ENCODE measurements at regions not wholly inside any gene's neighbourhood (a gene's known extent, or its start where the extent isn't known, plus 50 kb on each side); places are given as distances from the start of the nearest gene placed in this dataset.

DNA sequence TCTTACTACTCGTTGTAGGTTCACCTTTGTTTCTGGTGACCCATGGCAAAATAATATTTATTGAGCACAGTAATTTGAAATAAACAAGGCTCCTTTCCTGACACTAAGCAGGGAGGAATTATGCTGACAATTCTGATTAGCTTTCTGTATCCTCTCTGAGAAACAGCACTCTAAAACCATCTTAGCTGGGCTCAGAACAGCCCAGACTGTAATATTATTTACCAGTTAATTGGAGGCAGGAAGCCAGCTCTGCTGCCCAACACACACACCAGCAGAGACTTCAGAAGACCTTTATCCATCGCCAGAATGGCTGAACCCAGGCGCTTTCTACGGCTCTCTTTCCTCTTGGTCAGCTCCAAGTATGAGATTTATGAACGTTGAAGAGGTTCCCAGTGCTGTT is 77.6 kb upstream of the FMN2 start:
- Histone ChIP-seq H3K4me1 (no peaks in the 10 kb centered on the region), H3K4me3 (no peak overlapping the region), H4K20me1 (ENCODE audit: low read depth) (no peaks in the 10 kb centered on the region), H2AFZ (replicated peaks) (no peak overlapping the region), H3K9ac (no peak overlapping the region), H3K4me2 (no peak overlapping the region), H3K79me2 (ENCODE audit: low read depth) (no peaks in the 10 kb centered on the region), H3K9me3 (ENCODE audit: low read depth) (peaks cover 6% of the 10 kb centered on the region), H3K36me3 (no peaks in the 10 kb centered on the region), H3F3A (ENCODE audit: low read depth) (no peaks in the 10 kb centered on the region), H3K27me3 (no peaks in the 10 kb centered on the region), H3K27ac (no peak overlapping the region)
- TF ChIP-seq, protein P1, sequence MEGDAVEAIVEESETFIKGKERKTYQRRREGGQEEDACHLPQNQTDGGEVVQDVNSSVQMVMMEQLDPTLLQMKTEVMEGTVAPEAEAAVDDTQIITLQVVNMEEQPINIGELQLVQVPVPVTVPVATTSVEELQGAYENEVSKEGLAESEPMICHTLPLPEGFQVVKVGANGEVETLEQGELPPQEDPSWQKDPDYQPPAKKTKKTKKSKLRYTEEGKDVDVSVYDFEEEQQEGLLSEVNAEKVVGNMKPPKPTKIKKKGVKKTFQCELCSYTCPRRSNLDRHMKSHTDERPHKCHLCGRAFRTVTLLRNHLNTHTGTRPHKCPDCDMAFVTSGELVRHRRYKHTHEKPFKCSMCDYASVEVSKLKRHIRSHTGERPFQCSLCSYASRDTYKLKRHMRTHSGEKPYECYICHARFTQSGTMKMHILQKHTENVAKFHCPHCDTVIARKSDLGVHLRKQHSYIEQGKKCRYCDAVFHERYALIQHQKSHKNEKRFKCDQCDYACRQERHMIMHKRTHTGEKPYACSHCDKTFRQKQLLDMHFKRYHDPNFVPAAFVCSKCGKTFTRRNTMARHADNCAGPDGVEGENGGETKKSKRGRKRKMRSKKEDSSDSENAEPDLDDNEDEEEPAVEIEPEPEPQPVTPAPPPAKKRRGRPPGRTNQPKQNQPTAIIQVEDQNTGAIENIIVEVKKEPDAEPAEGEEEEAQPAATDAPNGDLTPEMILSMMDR (IDR thresholded peaks at IDR 0.05) = no peak
- no peak for TF ChIP-seq EZH2 (IDR thresholded peaks at IDR 0.05)
- no peak for TF ChIP-seq EZH2phosphoT487 (IDR thresholded peaks at IDR 0.05)
- Mint-ChIP-seq H3K27me3 (ENCODE audit: insufficient read depth, low read depth) (peaks cover 7% of the 10 kb centered on the region), H3K9me3 (peaks cover 13% of the 10 kb centered on the region), H3K4me3 (no peak overlapping the region), H3K36me3 (no peaks in the 10 kb centered on the region), H3K27ac (no peak overlapping the region), H3K4me1 (no peaks in the 10 kb centered on the region)
- no peak for DNase-seq (ENCODE audit: low spot score)

- Mint-ChIP-seq H3K27me3 (ENCODE audit: insufficient read depth, low read depth) (peaks cover 3% of the 10 kb centered on the region), H3K27ac (no peak overlapping the region)
Measured at GRCh38 chr1:240018617-240019016, 73.1 kb upstream of the FMN2 start.

DNA sequence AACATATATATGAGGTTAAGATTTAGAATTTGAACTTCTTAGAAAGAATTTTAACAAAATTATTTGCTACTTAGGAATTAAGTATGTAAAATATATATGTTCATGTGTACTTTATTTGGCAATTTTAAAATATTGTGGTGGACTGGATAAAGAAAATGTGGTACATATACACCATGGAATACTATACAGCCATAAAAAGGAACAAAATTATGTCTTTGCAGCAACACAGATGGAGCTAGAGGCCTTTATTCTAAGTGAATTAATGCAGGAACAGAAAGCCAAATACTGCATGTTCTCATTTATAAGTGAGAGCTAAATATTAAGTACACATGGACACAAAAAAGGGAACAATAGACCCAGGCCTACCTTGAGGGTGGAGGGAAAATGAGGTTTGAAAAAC is 72.2 kb upstream of the FMN2 start:
- Mint-ChIP-seq H3K27ac (no peak overlapping the region), H3K4me1 (no peaks in the 10 kb centered on the region), H3K36me3 (no peaks in the 10 kb centered on the region), H3K27me3 (ENCODE audit: insufficient read depth, low read depth) (peaks cover 3% of the 10 kb centered on the region), H3K4me3 (no peak overlapping the region), H3K9me3 (peaks cover 10% of the 10 kb centered on the region)
- no peak overlapping the region for H3K4me3 ChIP-seq
- H3K36me3 ChIP-seq = no peaks in the 10 kb centered on the region
- no peak overlapping the region for H3K9ac ChIP-seq
- no peak overlapping the region for H3K27ac ChIP-seq
- H3K9me3 ChIP-seq (ENCODE audit: low read depth) = peaks cover 6% of the 10 kb centered on the region
- no peaks in the 10 kb centered on the region for H3K27me3 ChIP-seq
- no peak overlapping the region for H3K4me2 ChIP-seq
- no peak for TF ChIP-seq EZH2phosphoT487 (IDR thresholded peaks at IDR 0.05)
- TF ChIP-seq, protein P1 (IDR thresholded peaks at IDR 0.05) = no peak
- no peak for TF ChIP-seq EZH2 (IDR thresholded peaks at IDR 0.05)
- no peaks in the 10 kb centered on the region for H3K79me2 ChIP-seq (ENCODE audit: low read depth)
- no peak overlapping the region for H2AFZ ChIP-seq (replicated peaks)
- DNase-seq (ENCODE audit: low spot score) = no peak
- no peaks in the 10 kb centered on the region for H3F3A ChIP-seq (ENCODE audit: low read depth)
- H4K20me1 ChIP-seq (ENCODE audit: low read depth) = no peaks in the 10 kb centered on the region
- H3K4me1 ChIP-seq = no peaks in the 10 kb centered on the region

More at GRCh38 chr1:240018617-240019016, 73.1 kb upstream of the FMN2 start:
- H3K27me3 ChIP-seq = no peaks in the 10 kb centered on the region
- no peak for DNase-seq (ENCODE audit: low spot score)
- H3K4me1 ChIP-seq = no peaks in the 10 kb centered on the region
- H2AFZ ChIP-seq (replicated peaks) = no peak overlapping the region
- H3K4me3 ChIP-seq = no peak overlapping the region
- H3K9ac ChIP-seq = no peak overlapping the region
- Mint-ChIP-seq H3K4me1 (no peaks in the 10 kb centered on the region), H3K36me3 (no peaks in the 10 kb centered on the region), H3K4me3 (no peak overlapping the region), H3K9me3 (peaks cover 10% of the 10 kb centered on the region)
- no peaks in the 10 kb centered on the region for H4K20me1 ChIP-seq (ENCODE audit: low read depth)
- no peaks in the 10 kb centered on the region for H3K36me3 ChIP-seq
- TF ChIP-seq EZH2 (IDR thresholded peaks at IDR 0.05) (no peak), EZH2phosphoT487 (IDR thresholded peaks at IDR 0.05) (no peak)
- TF ChIP-seq, protein P1 (IDR thresholded peaks at IDR 0.05) = no peak
- H3K4me2 ChIP-seq = no peak overlapping the region
- H3K79me2 ChIP-seq (ENCODE audit: low read depth) = no peaks in the 10 kb centered on the region
- H3F3A ChIP-seq (ENCODE audit: low read depth) = no peaks in the 10 kb centered on the region
- H3K27ac ChIP-seq = no peak overlapping the region
- H3K9me3 ChIP-seq (ENCODE audit: low read depth) = peaks cover 6% of the 10 kb centered on the region
